Keratinocyte (primary cell): ENCODE measurements at regions not wholly inside any gene's neighbourhood (a gene's known extent, or its start where the extent isn't known, plus 50 kb on each side); places are given as distances from the start of the nearest gene placed in this dataset.

ENCODE experiments used
- DNase-seq: peaks from one replicate; pipeline ENCODE4 v3.0.0-alpha.2; 2011; ENCODE audit warnings: low read depth, missing footprints, low spot score
- FAIRE-seq: peaks from 2 replicates; lab custom pipeline; 2011; peaks lifted over from hg19 to GRCh38; lab: Jason Lieb, UNC
- H2AFZ ChIP-seq: 2 replicates; pipeline ENCODE4 v1.6.0; 2012; ENCODE audit warnings: low read length, control low read depth, inconsistent platforms; ENCODE audit not compliant: control insufficient read depth
- H3K27ac ChIP-seq: 2 replicates; pipeline ENCODE4 v1.5.1; 2011; ENCODE audit warnings: low read length; ENCODE audit not compliant: control insufficient read depth, insufficient read depth
- H3K27me3 ChIP-seq: 3 replicates; pipeline ENCODE4 v1.6.0; 2011; ENCODE audit warnings: low read length; ENCODE audit not compliant: control insufficient read depth, insufficient read depth; ENCODE audit errors: extremely low read depth
- H3K36me3 ChIP-seq, 2 experiments: 2 replicates in 1 of 2; 3 replicates in 1 of 2; pipeline ENCODE4 v1.5.1; 2011; ENCODE audit warnings: low read length in 2 of 2, mild to moderate bottlenecking in 1 of 2; ENCODE audit not compliant: control insufficient read depth in 2 of 2, insufficient read depth in 2 of 2; ENCODE audit errors: extremely low read depth in 1 of 2
- H3K4me1 ChIP-seq: 3 replicates; pipeline ENCODE4 v1.5.1; 2011; ENCODE audit warnings: low read length; ENCODE audit not compliant: control insufficient read depth, insufficient read depth; ENCODE audit errors: extremely low read depth
- H3K4me2 ChIP-seq: 3 replicates; pipeline ENCODE4 v1.6.0; 2011; ENCODE audit warnings: low read depth, low read length; ENCODE audit not compliant: control insufficient read depth, insufficient read depth; ENCODE audit errors: extremely low read depth
- H3K4me3 ChIP-seq, 3 experiments: fragments of 200-600 bp in 1 of 3; sonication (generic) in 1 of 3; 2 replicates in 2 of 3; 3 replicates in 1 of 3; pipeline ENCODE4 v1.5.1; 2011 to 2016; ENCODE audit warnings: low read length in 3 of 3, mild to moderate bottlenecking in 3 of 3, control low read depth in 2 of 3, inconsistent platforms in 1 of 3, low read depth in 1 of 3, mixed read lengths in 1 of 3, mixed run types in 1 of 3, moderate library complexity in 1 of 3; ENCODE audit not compliant: control insufficient read depth in 2 of 3, insufficient read depth in 2 of 3; ENCODE audit errors: extremely low read depth in 1 of 3
- H3K79me2 ChIP-seq: 2 replicates; pipeline ENCODE4 v1.6.0; 2012; ENCODE audit warnings: low read length; ENCODE audit not compliant: control insufficient read depth, insufficient read depth
- H3K9ac ChIP-seq: 3 replicates; pipeline ENCODE4 v1.6.0; 2011; ENCODE audit warnings: low read length; ENCODE audit not compliant: control insufficient read depth, insufficient read depth; ENCODE audit errors: extremely low read depth
- H3K9me1 ChIP-seq: 3 replicates; pipeline ENCODE4 v1.6.0; 2011; ENCODE audit warnings: low read length; ENCODE audit not compliant: control insufficient read depth, insufficient read depth; ENCODE audit errors: extremely low read depth
- H3K9me3 ChIP-seq: 2 replicates; pipeline ENCODE4 v1.5.1; 2012; ENCODE audit warnings: low read depth, low read length; ENCODE audit not compliant: control insufficient read depth
- H4K20me1 ChIP-seq: 3 replicates; pipeline ENCODE4 v1.6.0; 2011; ENCODE audit warnings: low read length; ENCODE audit not compliant: control insufficient read depth, insufficient read depth; ENCODE audit errors: extremely low read depth
- CTCF ChIP-seq, 3 experiments: IDR thresholded peaks in 1 of 3; conservative IDR thresholded peaks in 1 of 3; optimal IDR thresholded peaks in 1 of 3; 2 replicates in 2 of 3; 3 replicates in 1 of 3; pipeline versions ENCODE3 to v1.5.1; 2011; ENCODE audit warnings: low read length in 3 of 3, mild to moderate bottlenecking in 3 of 3, moderate library complexity in 2 of 3, control low read depth in 1 of 3, inconsistent platforms in 1 of 3; ENCODE audit not compliant: insufficient read depth in 2 of 3; ENCODE audit errors: extremely low read depth in 1 of 3
- EZH2 ChIP-seq: IDR thresholded peaks from one replicate; pipeline ENCODE4 v1.6.1; 2012; ENCODE audit warnings: inconsistent platforms, mild to moderate bottlenecking, low read length, moderate library complexity
- dilution Hi-C: fragments of 300-500 bp; cut with MboI; formaldehyde crosslinking; loops from one replicate; pipeline ENCODE4 v1.7.0; 2020; ENCODE audit warnings: low sequenced_read_pairs; ENCODE audit not compliant: extremely low pct_ligation_motif_present

GRCh38 chr18:27449104-27449503 is 264.0 kb upstream of the CHST9 start:
- Histone ChIP-seq H2AFZ (no peak overlapping the region), H3K36me3 (no peaks in the 10 kb centered on the region), H3K4me1 (no peaks in the 10 kb centered on the region), H3K9me3 (no peaks in the 10 kb centered on the region), H3K79me2 (no peaks in the 10 kb centered on the region), H3K9ac (no peak overlapping the region), H3K27me3 (no peaks in the 10 kb centered on the region), H3K9me1 (no peaks in the 10 kb centered on the region), H4K20me1 (no peaks in the 10 kb centered on the region), H3K4me2 (no peak overlapping the region), H3K4me3 (no peak overlapping the region), H3K27ac (no peak overlapping the region)
- TF ChIP-seq EZH2 (no peak), CTCF (optimal IDR thresholded peaks at IDR 0.05 in 1 of 3, IDR thresholded peaks at IDR 0.05 in 1 of 3, conservative IDR thresholded peaks at IDR 0.05 in 1 of 3; ENCODE audit: extremely low read depth in 1 of 3, insufficient read depth in 2 of 3, low read length in 3 of 3) (no peak)
- dilution Hi-C loops: no loop called here
- FAIRE-seq (no peak), DNase-seq (no peak)

GRCh38 chr18:27447930-27448329 is 262.8 kb upstream of the CHST9 start:
- Histone ChIP-seq H3K9ac (no peak overlapping the region), H2AFZ (no peak overlapping the region), H3K9me3 (no peaks in the 10 kb centered on the region), H3K27me3 (no peaks in the 10 kb centered on the region), H3K36me3 (no peaks in the 10 kb centered on the region), H3K79me2 (no peaks in the 10 kb centered on the region), H3K27ac (no peak overlapping the region), H4K20me1 (no peaks in the 10 kb centered on the region), H3K4me3 (no peak overlapping the region), H3K4me2 (no peak overlapping the region), H3K4me1 (no peaks in the 10 kb centered on the region), H3K9me1 (no peaks in the 10 kb centered on the region)
- DNase-seq: no peak
- FAIRE-seq: no peak
- dilution Hi-C loops: no loop called here
- TF ChIP-seq CTCF (optimal IDR thresholded peaks at IDR 0.05 in 1 of 3, IDR thresholded peaks at IDR 0.05 in 1 of 3, conservative IDR thresholded peaks at IDR 0.05 in 1 of 3; ENCODE audit: extremely low read depth in 1 of 3, insufficient read depth in 2 of 3, low read length in 3 of 3): no peak
